Panc1 (cell line): ENCODE measurements at regions not wholly inside any gene's neighbourhood (a gene's known extent, or its start where the extent isn't known, plus 50 kb on each side); places are given as distances from the start of the nearest gene placed in this dataset.

Source experiments
- ATAC-seq: fragments of 200-7000 bp; cut with Tn5 transposase; 2 replicates; pipeline ENCODE4 v1.9.1; 2020; ENCODE audit warnings: mild to moderate bottlenecking, moderate library complexity
- BruUV-seq: library from RNA; stranded (reverse); fragments of 400-500 nt; replicated peaks from 2 replicates; lab custom pipeline; 2021; lab: Mats Ljungman, UMichigan
- CTCF ChIA-PET: fragments of 300-600 bp; sonication (Branson Sonifier 250); formaldehyde crosslinking; loops from one replicate; lab custom pipeline; 2022; ENCODE audit warnings: antibody characterized with exemption; lab: Charles Lee
- POLR2A ChIA-PET: fragments of 300-600 bp; sonication (Branson Sonifier 250); formaldehyde crosslinking; loops from one replicate; lab custom pipeline; 2022; ENCODE audit warnings: antibody characterized with exemption; lab: Charles Lee
- DNase-seq: peaks from one replicate; pipeline ENCODE4 v3.0.0-alpha.2; 2010; ENCODE audit warnings: low read depth, low spot score
- H3K27ac ChIP-seq: 2 replicates; pipeline ENCODE4 v1.5.1; 2011; ENCODE audit warnings: mild to moderate bottlenecking, low read length, inconsistent platforms
- H3K27me3 ChIP-seq: fragments of 200-500 bp; sonication (Bioruptor generic); 2 replicates; pipeline ENCODE4 v1.6.0; 2014; ENCODE audit warnings: low read length, inconsistent platforms; ENCODE audit not compliant: control insufficient read depth, insufficient read depth
- H3K36me3 ChIP-seq: fragments of 200-500 bp; sonication (Bioruptor generic); 2 replicates; pipeline ENCODE4 v1.5.1; 2014; ENCODE audit warnings: inconsistent platforms, mild to moderate bottlenecking, low read length, moderate library complexity; ENCODE audit not compliant: control insufficient read depth, insufficient read depth
- H3K4me1 ChIP-seq: 2 replicates; pipeline ENCODE4 v1.5.1; 2011; ENCODE audit warnings: inconsistent platforms, mild to moderate bottlenecking, low read length, moderate library complexity; ENCODE audit not compliant: control insufficient read depth, insufficient read depth
- H3K4me3 ChIP-seq, 2 experiments: 2 replicates each; pipeline ENCODE4 v1.5.1; 2011 to 2012; ENCODE audit warnings: low read depth in 2 of 2, low read length in 2 of 2, mild to moderate bottlenecking in 2 of 2, inconsistent platforms in 1 of 2, moderate library complexity in 1 of 2
- H3K9me3 ChIP-seq: fragments of 200-500 bp; sonication (Bioruptor generic); 2 replicates; pipeline ENCODE4 v1.5.1; 2014; ENCODE audit warnings: low read depth, mild to moderate bottlenecking, inconsistent platforms, low read length, moderate library complexity; ENCODE audit not compliant: control insufficient read depth, insufficient read depth
- POLR2AphosphoS5 ChIP-seq: IDR thresholded peaks from 2 replicates; pipeline ENCODE4 v1.6.1; 2012; ENCODE audit warnings: mild to moderate bottlenecking, low read depth, low read length, moderate library complexity
- SIN3A ChIP-seq: IDR thresholded peaks from 2 replicates; pipeline ENCODE4 v1.6.1; 2012; ENCODE audit warnings: low read depth, mild to moderate bottlenecking, low read length, moderate library complexity, borderline replicate concordance; ENCODE audit not compliant: insufficient read depth
- TCF7L2 ChIP-seq: IDR thresholded peaks from 2 replicates; pipeline ENCODE4 v1.6.1; 2011; ENCODE audit warnings: mild to moderate bottlenecking, low read depth, low read length, inconsistent platforms
- in situ Hi-C: cut with HindIII; loops from 2 replicates; pipeline ENCODE4 v1.10.0; 2016; ENCODE audit warnings: low sequenced_read_pairs, low pct_unique_long_range_greater_than_20kb
- intact Hi-C: fragments of 100-400 bp; cut with micrococcal nuclease; formaldehyde crosslinking; loops from one replicate; pipeline ENCODE4 v1.10.0; 2022; ENCODE audit not compliant: unreplicated experiment
- TF ChIP-seq, protein P1 (sequence below): fragments of 450-650 bp; IDR thresholded peaks from 2 replicates; pipeline ENCODE4 v1.5.1; 2017; ENCODE audit warnings: mild to moderate bottlenecking
- TF ChIP-seq, protein P2 (sequence below), 2 experiments: IDR thresholded peaks; 2 replicates each; pipeline ENCODE4 v1.6.1; 2011 to 2012; ENCODE audit warnings: low read depth in 2 of 2, control low read depth in 1 of 2, low read length in 1 of 2, mild to moderate bottlenecking in 1 of 2, moderate library complexity in 1 of 2; ENCODE audit not compliant: insufficient read depth in 1 of 2

DNA sequence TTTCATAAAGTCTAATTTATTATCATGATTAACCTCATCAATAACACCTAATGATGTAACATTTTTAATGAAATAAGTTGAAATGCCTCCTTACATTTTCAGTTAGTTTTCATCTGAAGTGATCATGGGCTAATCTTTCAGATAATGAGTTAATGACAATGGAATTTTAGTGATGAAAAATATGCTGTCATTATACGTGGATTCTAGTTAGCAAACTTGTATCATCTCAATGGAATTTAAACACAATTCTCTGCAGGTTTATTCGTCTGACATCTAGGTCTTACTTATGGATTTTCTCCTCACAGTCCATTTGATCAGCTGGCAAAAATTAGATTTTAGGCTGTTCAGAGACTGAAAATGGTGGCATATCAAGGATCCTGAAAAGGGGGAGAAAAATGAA, 885.0 kb downstream of the SLC4A3 start:
- intact Hi-C loops (no loop called here), in situ Hi-C loops (no loop called here)
- CTCF ChIA-PET = no interaction called here
- Histone ChIP-seq H3K9me3 (no peaks in the 10 kb centered on the region), H3K4me1 (no peaks in the 10 kb centered on the region), H3K4me3 (no peak overlapping the region), H3K36me3 (no peaks in the 10 kb centered on the region), H3K27ac (no peak overlapping the region), H3K27me3 (no peaks in the 10 kb centered on the region)
- TF ChIP-seq, protein P1, sequence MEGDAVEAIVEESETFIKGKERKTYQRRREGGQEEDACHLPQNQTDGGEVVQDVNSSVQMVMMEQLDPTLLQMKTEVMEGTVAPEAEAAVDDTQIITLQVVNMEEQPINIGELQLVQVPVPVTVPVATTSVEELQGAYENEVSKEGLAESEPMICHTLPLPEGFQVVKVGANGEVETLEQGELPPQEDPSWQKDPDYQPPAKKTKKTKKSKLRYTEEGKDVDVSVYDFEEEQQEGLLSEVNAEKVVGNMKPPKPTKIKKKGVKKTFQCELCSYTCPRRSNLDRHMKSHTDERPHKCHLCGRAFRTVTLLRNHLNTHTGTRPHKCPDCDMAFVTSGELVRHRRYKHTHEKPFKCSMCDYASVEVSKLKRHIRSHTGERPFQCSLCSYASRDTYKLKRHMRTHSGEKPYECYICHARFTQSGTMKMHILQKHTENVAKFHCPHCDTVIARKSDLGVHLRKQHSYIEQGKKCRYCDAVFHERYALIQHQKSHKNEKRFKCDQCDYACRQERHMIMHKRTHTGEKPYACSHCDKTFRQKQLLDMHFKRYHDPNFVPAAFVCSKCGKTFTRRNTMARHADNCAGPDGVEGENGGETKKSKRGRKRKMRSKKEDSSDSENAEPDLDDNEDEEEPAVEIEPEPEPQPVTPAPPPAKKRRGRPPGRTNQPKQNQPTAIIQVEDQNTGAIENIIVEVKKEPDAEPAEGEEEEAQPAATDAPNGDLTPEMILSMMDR = no peak
- TF ChIP-seq POLR2AphosphoS5 (no peak), TCF7L2 (no peak), SIN3A (no peak)
- TF ChIP-seq, protein P2, sequence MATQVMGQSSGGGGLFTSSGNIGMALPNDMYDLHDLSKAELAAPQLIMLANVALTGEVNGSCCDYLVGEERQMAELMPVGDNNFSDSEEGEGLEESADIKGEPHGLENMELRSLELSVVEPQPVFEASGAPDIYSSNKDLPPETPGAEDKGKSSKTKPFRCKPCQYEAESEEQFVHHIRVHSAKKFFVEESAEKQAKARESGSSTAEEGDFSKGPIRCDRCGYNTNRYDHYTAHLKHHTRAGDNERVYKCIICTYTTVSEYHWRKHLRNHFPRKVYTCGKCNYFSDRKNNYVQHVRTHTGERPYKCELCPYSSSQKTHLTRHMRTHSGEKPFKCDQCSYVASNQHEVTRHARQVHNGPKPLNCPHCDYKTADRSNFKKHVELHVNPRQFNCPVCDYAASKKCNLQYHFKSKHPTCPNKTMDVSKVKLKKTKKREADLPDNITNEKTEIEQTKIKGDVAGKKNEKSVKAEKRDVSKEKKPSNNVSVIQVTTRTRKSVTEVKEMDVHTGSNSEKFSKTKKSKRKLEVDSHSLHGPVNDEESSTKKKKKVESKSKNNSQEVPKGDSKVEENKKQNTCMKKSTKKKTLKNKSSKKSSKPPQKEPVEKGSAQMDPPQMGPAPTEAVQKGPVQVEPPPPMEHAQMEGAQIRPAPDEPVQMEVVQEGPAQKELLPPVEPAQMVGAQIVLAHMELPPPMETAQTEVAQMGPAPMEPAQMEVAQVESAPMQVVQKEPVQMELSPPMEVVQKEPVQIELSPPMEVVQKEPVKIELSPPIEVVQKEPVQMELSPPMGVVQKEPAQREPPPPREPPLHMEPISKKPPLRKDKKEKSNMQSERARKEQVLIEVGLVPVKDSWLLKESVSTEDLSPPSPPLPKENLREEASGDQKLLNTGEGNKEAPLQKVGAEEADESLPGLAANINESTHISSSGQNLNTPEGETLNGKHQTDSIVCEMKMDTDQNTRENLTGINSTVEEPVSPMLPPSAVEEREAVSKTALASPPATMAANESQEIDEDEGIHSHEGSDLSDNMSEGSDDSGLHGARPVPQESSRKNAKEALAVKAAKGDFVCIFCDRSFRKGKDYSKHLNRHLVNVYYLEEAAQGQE (IDR thresholded peaks at IDR 0.05; ENCODE audit: insufficient read depth in 1 of 2, low read depth in 2 of 2, low read length in 1 of 2) = no peak
- POLR2A ChIA-PET = no interaction called here
- ATAC-seq = no peak
- DNase-seq = no peak
- no TSS peak for BruUV-seq

DNA sequence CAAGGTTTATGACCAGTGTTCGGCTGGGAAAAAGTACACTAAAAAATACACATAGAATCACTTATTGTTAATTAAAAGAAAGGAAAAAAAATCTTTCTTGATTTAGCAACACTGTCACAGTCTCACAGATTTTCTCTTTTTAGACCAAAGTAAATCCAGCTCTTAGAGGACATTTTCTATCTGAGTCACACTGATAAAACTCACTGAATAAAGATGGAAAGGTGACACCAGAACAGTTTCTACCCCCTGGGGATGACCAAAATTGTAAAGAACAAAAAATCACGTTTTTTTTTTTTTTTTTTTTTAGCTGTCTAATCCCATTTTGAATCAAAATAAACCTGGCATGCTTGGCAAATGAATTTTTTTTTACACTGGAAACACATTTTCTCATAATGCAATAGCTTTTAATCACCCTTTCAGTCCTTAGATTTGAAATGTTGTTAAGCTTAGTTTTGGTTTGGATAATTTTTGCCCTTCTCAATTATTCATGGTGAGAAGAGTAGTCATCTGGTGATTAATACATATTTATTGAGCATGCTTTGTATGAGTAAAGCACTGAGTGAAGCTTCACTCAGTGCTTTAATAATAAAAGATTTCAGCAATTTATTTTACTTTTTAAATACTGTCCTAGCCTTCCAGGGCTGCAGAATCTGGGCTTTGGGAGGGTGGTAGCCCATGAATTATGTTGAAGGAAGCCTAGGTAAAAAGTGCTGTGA, 886.3 kb downstream of the SLC4A3 start:
- H3K9me3 ChIP-seq = no peaks in the 10 kb centered on the region
- POLR2A ChIA-PET = interaction anchor here (0.6 kb wide), 1 partner anchor 272 kb away, joined by 6 read pairs; no protein-coding TSS in a partner anchor
- H3K36me3 ChIP-seq = no peaks in the 10 kb centered on the region
- H3K4me3 ChIP-seq = no peak overlapping the region
- ATAC-seq (no peak), DNase-seq (no peak)
- no peaks in the 10 kb centered on the region for H3K4me1 ChIP-seq
- in situ Hi-C loops = no loop called here
- H3K27ac ChIP-seq = no peak overlapping the region
- no peak for TF ChIP-seq TCF7L2
- BruUV-seq = no TSS peak
- H3K27me3 ChIP-seq = no peaks in the 10 kb centered on the region
- intact Hi-C loops = no loop called here
- CTCF ChIA-PET = no interaction called here

DNA sequence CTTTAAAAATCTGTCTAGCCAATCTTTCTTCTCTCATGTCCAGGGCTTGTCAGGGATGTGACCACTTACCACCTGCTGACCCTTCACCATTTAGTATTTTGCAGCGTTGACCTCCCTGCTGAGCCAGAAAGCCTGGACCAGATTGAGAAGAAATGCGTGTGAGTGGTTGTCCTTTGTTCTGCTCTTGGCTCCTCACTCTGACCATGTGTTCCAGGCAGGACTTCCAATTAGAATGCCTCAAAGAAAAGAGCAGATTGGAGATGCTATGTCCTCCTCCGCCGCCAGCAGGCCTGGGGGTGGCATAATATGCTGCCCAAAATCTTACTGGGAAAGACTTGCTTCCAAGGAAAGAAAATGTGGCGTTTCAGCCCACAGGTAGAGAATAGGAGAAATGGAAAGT, 894.1 kb downstream of the SLC4A3 start:
- DNase-seq = no peak
- Histone ChIP-seq H3K4me3 (no peak overlapping the region), H3K27me3 (no peaks in the 10 kb centered on the region), H3K9me3 (0 out of 2 replicates have a peak, but pooled peaks cover 3% of the 10 kb centered on the region), H3K36me3 (no peaks in the 10 kb centered on the region), H3K4me1 (no peaks in the 10 kb centered on the region), H3K27ac (no peak overlapping the region)
- intact Hi-C loops (no loop called here), in situ Hi-C loops (no loop called here)
- ATAC-seq = no peak
- ChIA-PET CTCF (no interaction called here), POLR2A (no interaction called here)
- no peak for TF ChIP-seq SIN3A
- TF ChIP-seq, protein P1 = no peak
- no peak for TF ChIP-seq TCF7L2
- TF ChIP-seq, protein P2 (IDR thresholded peaks at IDR 0.05; ENCODE audit: insufficient read depth in 1 of 2, low read depth in 2 of 2, low read length in 1 of 2) = no peak
- TF ChIP-seq POLR2AphosphoS5 = no peak
- BruUV-seq = no TSS peak
